GM18867 (cell line): ENCODE measurements at regions not wholly inside any gene's neighbourhood (a gene's known extent, or its start where the extent isn't known, plus 50 kb on each side); places are given as distances from the start of the nearest gene placed in this dataset.
"Not testable (repeated sequence)": the region's sequence is repeated elsewhere in the genome, so short reads cannot be mapped to it uniquely, and the experiment has no call there.

Source experiments
- ATAC-seq: cut with Tn5 transposase; IDR thresholded peaks from one replicate; pipeline ENCODE4 v1.9.1; 2021; ENCODE audit warnings: mild to moderate bottlenecking, moderate library complexity; ENCODE audit not compliant: unreplicated experiment

DNA sequence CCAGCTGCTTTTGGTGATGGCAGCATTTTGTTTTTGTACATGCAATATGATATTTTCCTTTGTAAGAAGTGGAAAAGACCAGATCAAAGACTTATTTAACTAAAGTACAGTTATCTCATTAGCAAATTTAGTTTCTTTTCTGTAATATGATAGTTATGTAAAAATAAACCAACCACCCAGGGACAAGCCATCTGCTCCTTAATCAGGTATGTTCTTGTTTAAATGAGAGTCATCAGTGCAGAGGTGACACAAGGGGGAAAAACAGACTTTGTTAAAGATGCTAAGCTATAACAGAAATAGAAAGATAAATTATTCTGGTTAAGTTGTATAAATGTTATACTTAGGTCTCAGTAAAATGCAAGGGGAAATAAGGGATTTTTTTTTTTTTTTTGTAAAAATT is 805.7 kb upstream of the SEMA6A start:
- no peak for ATAC-seq

GRCh38 chr5:117379521-117379920 is 804.9 kb upstream of the SEMA6A start:
- no peak for ATAC-seq

DNA sequence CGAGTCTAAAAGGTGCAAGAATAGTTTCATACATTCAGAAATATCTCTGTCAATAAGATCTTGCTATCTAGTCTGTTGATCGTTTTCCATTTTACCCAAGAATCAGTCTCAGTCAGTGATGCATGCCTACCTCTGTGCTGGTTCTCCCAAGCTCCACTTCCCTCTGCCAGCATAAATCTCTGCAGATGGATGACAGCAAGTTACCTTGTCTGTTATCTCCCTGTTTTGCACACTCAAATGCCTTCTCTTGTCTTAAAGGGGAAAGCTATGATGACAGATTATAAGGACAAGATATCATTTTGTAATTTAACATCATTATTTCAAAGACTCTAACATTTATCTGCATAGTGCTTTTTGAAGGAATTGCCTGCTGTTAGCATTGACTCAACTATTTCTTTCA is 802.1 kb upstream of the SEMA6A start:
- ATAC-seq = no peak

DNA sequence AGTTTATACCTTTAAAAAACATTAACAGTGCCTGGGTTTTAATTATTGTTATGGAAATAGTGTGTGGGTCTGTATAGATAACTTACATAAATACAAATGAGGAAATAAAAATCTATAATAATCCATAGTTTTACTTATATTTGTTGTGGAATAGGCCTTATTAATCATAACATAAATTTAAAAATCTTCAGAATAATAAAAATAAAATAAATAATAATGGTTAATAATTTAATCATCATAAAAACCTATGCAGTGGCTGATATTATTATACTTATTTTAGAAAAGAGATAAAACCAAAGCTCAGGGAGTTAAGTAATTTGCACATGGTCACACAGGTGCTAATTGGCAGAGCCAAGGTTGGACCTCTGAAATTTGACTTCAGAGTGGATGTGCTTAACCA is 785.3 kb upstream of the SEMA6A start:
- ATAC-seq = no peak

DNA sequence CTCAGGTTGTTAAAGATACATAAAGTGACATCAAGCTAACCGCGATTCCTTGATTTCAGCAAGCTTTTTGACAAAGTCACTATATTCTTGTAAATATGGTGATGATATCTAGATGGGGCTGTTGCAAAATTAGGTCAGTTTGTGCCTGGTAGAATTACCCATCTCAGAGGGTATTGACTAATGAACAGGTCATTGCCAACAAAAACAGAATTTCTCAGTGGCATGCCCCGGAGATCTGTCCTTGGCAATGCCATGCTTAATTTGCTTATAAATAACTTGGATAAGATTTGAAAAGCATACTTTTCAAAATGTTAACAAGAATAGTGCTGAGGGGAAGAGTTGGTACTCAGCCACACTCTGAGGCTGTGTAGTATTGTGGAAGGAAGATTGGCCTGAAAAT is 783.3 kb upstream of the SEMA6A start:
- ATAC-seq = no peak

DNA sequence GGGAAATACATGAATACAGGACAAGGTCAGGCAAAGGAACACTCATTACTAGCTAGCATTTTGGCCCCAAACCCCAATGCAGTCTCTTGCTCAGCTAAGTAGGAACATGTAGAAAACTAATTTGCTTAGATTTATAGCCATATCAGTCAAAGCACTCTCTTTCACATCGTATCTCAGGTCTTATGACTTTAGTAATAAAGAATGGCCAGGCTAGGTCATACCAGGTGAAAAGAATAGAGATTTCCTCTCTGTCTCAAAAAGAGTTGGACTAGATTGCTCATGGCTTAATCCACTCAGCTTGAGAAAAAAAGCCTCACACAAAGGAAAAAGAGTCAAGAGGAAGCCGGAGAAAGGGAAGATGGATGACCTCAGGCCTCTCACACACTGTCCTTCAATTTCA is 772.7 kb upstream of the SEMA6A start:
- no peak for ATAC-seq

GRCh38 chr5:117343726-117344125 is 769.1 kb upstream of the SEMA6A start:
- not testable (repeated sequence) for ATAC-seq

GRCh38 chr5:117337064-117337749 is 762.6 kb upstream of the SEMA6A start:
- ATAC-seq = no peak

GRCh38 chr5:117336208-117336607 is 761.6 kb upstream of the SEMA6A start:
- no peak for ATAC-seq

DNA sequence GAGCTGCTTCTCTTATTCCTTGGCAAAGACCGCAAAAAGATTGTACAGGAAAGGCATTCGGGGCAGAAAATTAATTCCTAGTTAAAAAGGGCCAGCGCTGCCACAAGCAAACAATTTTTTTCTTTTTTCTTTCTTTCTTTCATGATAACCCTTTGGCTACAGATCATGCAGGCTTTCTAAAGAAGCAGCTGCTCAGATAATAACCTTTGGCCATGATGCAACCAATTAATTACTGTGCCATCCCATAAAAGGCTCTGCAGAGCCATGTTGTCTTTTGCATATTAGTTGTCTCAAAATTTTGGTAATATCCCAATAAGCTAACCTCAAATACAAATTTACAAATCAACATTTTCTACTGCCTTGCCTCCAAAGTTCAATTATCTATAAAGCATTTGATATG is 758.4 kb upstream of the SEMA6A start:
- no peak for ATAC-seq

DNA sequence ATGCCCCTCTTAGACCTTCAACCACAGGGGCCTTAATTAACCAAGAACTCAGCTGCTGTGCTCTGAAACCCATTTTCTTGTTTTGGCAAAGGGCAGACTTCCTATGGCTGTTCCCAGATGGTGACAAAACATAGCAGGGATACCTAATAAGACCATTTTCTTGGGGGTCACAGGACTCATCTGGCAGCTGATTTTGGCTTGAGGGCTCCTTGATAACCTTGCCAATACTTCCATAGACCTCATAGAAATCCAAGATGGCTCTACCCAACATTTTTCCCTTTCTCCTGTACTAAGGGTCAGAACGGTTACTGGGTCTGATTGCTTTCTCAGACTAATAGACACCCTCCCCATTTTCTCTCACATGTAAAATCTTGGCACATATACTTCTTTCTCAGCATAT is 757.7 kb upstream of the SEMA6A start:
- ATAC-seq = no peak

DNA sequence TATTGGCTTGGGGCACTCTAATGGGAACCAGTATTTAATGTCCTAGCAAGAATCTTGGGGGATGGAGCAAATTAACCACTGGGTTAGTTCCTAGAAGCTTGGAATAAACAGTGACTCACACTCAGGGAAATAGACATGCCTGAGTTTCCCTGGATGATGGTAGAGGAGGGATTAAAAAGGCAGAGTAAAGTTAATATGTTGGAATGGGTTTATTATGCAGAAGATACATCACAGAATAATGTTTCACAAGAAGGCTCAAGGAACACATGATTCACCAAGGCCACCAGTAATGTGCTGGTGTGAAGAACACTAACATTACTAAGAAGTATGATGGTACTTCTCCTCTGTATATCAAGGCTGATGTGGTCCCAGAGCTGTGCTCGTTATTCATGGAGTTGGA is 752.9 kb upstream of the SEMA6A start:
- ATAC-seq = no peak

- no peak for ATAC-seq
These were observed 752.4 kb upstream of the SEMA6A start for GRCh38 chr5:117326997-117327396.

DNA sequence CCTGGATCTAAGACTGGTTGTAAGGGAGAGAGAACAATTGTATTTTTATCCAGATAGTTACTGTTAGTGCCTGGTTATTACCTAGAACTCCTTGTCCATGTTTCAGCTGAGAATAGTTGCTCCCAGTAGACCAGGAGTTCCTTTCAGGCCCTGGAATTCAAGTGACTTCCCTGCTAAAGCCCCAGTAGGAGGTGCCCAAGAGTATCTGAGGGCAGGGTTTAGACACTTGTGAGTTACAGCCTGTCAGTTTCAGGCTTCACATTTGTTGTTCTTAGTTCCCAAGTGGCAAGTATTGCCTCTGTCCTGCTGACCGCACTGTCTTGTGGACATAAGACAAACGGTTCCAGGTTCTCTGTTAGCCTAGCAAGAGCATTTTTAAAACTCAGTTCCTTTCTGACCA is 743.9 kb upstream of the SEMA6A start:
- ATAC-seq = no peak

DNA sequence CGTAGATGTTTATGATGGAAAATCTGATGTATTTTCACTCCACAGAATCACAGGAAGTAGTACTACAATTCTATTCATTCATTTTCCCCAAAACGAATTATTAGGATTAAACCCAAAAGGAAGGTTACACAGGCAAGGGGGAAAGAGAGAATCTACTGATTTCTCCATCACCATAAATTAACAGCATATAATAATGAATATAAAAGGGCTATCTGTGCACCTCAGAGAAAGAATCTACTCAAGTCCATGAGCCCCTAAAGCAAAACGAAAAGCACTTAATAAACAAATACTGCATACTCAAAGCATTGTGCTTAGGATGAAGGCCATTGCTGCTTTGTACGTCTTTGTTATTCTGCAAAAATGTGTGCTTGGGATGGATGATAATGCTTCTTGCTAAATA is 740.5 kb upstream of the SEMA6A start:
- no peak for ATAC-seq

GRCh38 chr5:117304512-117305107 is 730.0 kb upstream of the SEMA6A start:
- not testable (repeated sequence) for ATAC-seq

DNA sequence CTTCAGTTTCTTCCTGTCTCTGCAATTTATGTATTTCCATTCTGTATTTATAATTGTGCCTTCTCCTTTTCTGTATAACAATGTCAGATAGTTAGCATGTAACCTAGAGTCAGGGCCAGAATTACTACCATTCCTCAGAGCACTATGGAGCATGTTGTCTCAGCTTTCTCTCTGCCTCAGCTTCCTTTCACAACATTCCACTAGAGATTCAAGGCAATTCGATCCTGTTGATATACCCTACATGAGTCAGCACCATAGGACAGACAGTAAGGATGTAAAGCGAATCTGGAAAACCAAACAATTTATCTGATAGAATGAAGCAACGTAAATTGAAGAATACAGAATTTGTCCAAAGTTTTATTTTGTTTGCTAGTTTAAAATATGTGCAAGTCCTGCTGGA is 728.3 kb upstream of the SEMA6A start:
- no peak for ATAC-seq

- ATAC-seq = no peak
These were observed 727.9 kb upstream of the SEMA6A start for GRCh38 chr5:117302473-117302872.

GRCh38 chr5:117299936-117300328 is 725.3 kb upstream of the SEMA6A start:
- no peak for ATAC-seq

- no peak for ATAC-seq
These were observed 724.8 kb upstream of the SEMA6A start for GRCh38 chr5:117299224-117299935.

DNA sequence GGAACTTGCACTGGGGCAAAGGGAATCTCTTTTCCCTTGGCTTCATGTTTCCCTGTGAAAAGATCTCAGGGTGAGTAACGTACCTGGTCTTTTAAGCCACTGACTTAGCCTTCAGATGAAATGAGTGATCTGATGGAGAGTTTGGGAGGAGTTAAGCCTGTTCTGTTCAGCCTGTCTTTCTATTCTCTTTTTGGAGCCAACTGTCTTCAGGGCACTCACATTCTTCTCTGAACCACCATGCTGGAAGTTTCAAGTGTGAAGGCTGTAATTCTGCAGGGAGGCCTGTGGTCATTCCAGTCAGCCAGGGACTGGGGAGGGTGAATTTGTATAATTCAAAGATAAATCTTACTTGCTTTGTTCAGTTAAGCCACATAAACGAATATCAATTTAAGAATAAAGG is 722.2 kb upstream of the SEMA6A start:
- ATAC-seq = no peak

DNA sequence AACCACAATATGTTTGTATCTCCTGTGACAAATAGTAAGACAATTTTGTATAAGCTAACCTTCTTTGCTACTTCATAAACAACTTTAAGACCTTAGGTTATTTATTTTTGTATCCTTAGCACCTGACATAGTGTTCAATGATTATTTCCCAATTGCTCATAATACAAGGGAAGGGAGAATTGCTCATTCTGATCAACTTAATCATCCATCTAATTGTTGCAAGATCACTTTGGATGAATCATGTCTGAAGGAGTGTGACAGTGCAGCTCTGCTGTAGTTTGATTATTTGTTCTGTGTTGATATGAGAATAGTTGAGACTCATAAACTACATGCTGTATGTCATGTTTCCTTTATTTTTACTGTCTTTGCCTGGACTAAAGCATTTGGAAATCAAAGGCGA is 721.3 kb upstream of the SEMA6A start:
- no peak for ATAC-seq
